GM18517 (cell line): ENCODE measurements at regions not wholly inside any gene's neighbourhood (a gene's known extent, or its start where the extent isn't known, plus 50 kb on each side); places are given as distances from the start of the nearest gene placed in this dataset.

Experiments used
- ATAC-seq: cut with Tn5 transposase; IDR thresholded peaks from one replicate; pipeline ENCODE4 v1.9.1; 2021; ENCODE audit warnings: mild to moderate bottlenecking, moderate library complexity; ENCODE audit not compliant: unreplicated experiment

DNA sequence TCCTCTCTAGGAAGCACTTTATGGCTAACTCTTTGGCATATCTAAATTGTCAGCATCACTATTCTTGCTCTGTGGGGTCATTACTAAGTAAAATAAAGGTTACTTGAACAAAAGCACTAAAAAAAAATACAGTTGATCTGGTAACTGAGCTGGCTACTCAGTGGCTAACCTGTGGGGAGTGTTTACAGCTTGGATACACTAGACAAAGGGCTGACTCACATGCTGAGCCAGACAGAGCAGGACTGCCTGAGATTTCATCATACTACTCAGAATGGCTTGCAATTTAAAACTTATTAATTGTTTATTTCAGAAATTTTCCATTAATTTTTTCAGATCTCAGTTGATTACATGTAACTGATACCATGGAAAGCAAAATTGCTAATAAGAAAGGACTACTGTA, 1690.4 kb upstream of the SLC39A10 start:
- ATAC-seq, result no peak

- no peak for ATAC-seq
Measured at GRCh38 chr2:193965263-193965662, 1691.8 kb upstream of the SLC39A10 start.

- peak; percentile 64 for ATAC-seq
Measured at GRCh38 chr2:193963472-193964119, 1693.4 kb upstream of the SLC39A10 start.

DNA sequence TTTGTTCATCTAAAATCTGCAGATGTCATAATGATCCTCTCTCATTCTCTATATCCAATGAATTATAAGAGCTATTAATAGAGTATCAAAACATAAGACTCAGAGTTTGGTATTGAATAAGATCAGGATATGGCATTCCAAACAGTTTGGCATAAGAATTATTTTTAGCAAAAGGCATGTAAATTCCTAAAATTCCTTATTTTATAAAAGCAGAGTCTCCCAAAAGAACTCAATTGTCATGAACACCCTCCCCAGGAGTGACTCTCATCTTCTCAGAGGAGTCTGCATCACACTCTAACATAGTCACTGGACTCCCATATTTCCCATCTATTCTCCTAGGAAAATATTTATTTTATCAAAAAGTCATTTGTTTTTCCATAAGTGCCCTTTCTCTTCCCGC, 1710.2 kb upstream of the SLC39A10 start:
- no peak for ATAC-seq

GRCh38 chr2:193943406-193943960, 1713.5 kb upstream of the SLC39A10 start:
- no peak for ATAC-seq

- no peak for ATAC-seq
Measured at GRCh38 chr2:193935114-193935513, 1721.9 kb upstream of the SLC39A10 start.

GRCh38 chr2:193929131-193929530, 1727.9 kb upstream of the SLC39A10 start:
- ATAC-seq, result no peak

DNA sequence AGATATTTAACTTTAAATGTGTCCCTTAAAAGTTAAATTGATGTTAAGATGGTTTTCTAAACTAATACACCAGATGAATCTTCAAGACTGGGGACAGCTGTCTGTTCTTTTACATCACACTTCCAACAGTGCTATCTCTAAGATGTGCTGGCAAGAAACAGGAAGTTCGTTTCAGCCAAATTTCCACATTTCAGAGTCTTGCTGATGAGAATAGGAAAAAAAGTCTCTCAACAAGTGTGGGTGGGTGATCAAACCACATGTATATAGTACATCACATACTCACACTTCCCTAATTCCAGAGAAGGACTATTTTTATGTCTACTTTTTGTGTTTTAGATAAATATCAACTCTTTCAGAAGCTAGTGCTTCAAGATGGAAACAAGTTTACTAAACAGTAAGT, 1712.8 kb upstream of the TMEFF2 start:
- no peak for ATAC-seq

GRCh38 chr2:193900292-193900691, 1705.6 kb upstream of the TMEFF2 start:
- no peak for ATAC-seq

DNA sequence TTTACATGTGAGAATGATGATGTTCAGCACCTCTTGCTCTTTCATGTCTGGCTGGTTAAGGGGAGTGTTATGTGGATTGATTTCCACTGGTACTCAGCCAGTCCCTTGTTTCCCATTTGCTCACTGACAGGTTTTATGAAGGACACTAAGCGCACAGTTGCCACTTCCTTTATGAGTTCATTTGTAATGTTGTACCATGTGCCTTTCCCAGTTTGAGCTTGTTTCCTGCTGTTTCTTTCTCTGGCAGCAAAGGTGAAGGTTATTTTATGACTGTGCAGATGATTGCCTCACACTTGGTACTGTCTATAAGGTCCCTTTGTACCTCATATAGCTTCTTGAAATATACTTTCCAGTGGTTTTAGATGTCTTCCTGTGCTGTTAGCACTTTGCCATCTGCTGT, 1700.5 kb upstream of the TMEFF2 start:
- no peak for ATAC-seq

DNA sequence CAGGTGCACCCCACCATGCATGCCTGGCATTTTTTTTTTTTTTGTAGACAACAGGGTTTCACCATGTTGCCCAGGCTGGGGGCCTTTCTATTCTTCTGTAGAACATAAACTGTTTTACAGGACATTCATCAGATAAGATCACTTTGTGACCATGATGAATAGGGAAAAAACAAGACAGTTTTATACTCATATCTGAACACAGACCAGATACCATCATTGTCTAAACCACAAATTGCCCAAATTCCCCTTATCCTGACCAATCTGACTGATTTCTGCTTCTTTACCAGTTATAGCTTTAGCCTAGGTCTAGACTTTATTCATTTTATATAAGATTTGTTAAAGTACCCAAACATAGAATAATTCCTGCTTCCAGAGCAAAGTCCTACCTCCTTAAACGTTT, 1699.3 kb upstream of the TMEFF2 start:
- ATAC-seq, result no peak

DNA sequence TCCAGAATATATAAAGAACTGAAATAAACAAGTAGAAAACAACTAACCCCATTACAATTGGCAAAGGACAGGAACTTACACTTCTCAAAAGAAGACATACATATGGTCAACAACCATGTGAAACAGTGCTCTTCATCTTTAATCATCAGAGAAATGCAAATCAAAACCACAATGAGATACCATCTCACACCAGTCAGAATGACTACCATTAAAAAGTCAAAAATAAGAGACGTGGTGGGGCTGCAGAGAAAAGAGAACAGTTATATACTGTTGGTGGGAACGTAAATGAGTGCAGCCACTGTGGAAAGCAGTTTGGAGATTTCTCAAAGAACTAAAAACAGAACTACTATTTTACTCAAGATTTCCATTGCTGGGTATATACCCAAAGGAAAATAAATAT, 1696.3 kb upstream of the TMEFF2 start:
- ATAC-seq, result no peak

- no peak for ATAC-seq
Measured at GRCh38 chr2:193885419-193885818, 1690.7 kb upstream of the TMEFF2 start.

- no peak for ATAC-seq
Measured at GRCh38 chr2:193883820-193884219, 1689.1 kb upstream of the TMEFF2 start.

GRCh38 chr2:193876980-193877379, 1682.2 kb upstream of the TMEFF2 start:
- no peak for ATAC-seq

GRCh38 chr2:193869564-193869963, 1674.8 kb upstream of the TMEFF2 start:
- ATAC-seq, result no peak

- no peak for ATAC-seq
Measured at GRCh38 chr2:193868833-193869232, 1674.1 kb upstream of the TMEFF2 start.

DNA sequence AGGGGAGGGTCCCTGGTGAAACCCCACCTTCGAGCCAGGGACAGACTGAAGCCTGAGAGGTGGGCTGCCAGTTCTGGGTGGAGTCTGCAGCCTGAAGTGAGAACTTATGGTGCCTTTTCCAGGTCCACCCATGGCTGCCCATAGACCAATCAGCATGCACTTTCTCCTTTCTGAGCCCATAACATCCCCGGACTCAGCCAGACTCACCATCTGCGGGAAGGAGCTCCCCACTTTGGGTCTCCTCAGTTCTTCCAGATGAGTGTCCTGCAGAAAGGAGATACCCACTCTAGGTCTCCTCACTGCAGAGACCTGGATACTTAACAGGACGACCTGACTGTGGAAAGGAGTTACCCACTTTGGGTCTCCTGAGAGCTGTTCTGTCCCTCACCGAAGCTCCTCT, 1673.4 kb upstream of the TMEFF2 start:
- ATAC-seq, result no peak

DNA sequence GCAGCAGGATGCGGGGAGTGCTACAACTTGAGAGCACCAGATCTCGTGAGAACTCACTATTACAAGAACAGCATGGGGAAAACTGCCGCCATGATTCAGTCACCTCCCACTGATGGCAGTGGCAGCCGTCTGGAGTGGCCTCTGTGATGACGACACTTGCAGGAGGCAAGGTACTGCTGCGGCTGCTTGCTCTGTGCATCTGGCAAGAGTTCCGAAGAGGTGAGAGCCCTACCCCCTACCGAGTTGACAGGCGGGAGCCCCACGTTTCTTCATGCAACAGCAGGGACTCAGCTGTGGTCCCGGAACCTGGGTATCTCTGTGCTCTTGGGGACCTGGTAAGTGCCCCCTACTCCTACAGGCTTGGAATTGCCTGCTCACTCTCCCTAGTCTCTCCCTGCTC, 1672.7 kb upstream of the TMEFF2 start:
- ATAC-seq, result no peak

GRCh38 chr2:193861557-193861956, 1666.8 kb upstream of the TMEFF2 start:
- no peak for ATAC-seq

DNA sequence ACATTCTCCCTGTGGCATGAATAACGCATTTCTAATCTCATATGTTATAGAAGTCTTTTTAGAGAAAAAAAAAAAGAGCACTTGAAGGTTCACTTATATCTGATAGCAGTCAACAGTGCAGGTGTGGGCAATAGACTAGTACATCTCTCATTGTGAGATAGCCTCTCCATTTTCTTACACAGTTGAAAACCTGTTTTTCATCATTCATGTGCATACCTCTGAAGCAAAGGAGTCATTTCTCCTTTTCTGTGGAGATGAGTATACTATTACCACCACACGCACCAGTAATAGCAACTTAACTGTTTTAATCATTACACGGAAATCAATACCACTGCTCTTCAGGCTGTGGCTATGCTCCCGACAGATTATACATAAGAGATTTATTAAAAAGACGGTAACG, 1653.3 kb upstream of the TMEFF2 start:
- ATAC-seq, result no peak

- ATAC-seq, result no peak
Measured at GRCh38 chr2:193847130-193847529, 1652.4 kb upstream of the TMEFF2 start.

GRCh38 chr2:193845604-193846003, 1650.9 kb upstream of the TMEFF2 start:
- no peak for ATAC-seq
